Neuronal stem cell (in vitro differentiated cells): ENCODE measurements at regions not wholly inside any gene's neighbourhood (a gene's known extent, or its start where the extent isn't known, plus 50 kb on each side); places are given as distances from the start of the nearest gene placed in this dataset.

Source experiments
- DNase-seq: peaks from one replicate; pipeline ENCODE4 v3.0.0-alpha.2; 2013; ENCODE audit warnings: low spot score
- H2AFZ ChIP-seq: one replicate; pipeline ENCODE4 v1.6.1; 2013; ENCODE audit warnings: mild to moderate bottlenecking, low read length, inconsistent platforms
- H2AK5ac ChIP-seq: 2 replicates; pipeline ENCODE4 v1.6.1; 2013; ENCODE audit warnings: low read depth, mild to moderate bottlenecking, inconsistent platforms, low read length, moderate library complexity, mixed read lengths
- H2BK120ac ChIP-seq: 2 replicates; pipeline ENCODE4 v1.6.1; 2013; ENCODE audit warnings: low read depth, mild to moderate bottlenecking, inconsistent platforms, low read length, moderate library complexity, mixed read lengths
- H2BK12ac ChIP-seq: one replicate; pipeline ENCODE4 v1.6.1; 2013; ENCODE audit warnings: low read length, inconsistent platforms
- H2BK15ac ChIP-seq: 2 replicates; pipeline ENCODE4 v1.6.1; 2013; ENCODE audit warnings: mild to moderate bottlenecking, low read length, inconsistent platforms, mixed read lengths
- H2BK5ac ChIP-seq: one replicate; pipeline ENCODE4 v1.6.1; 2013; ENCODE audit warnings: inconsistent platforms, mild to moderate bottlenecking, low read length, moderate library complexity
- H3K14ac ChIP-seq: one replicate; pipeline ENCODE4 v1.6.1; 2013; ENCODE audit warnings: low read length, inconsistent platforms
- H3K18ac ChIP-seq: 2 replicates; pipeline ENCODE4 v1.6.1; 2013; ENCODE audit warnings: low read length, inconsistent platforms
- H3K23ac ChIP-seq: 2 replicates; pipeline ENCODE4 v1.6.1; 2013; ENCODE audit warnings: low read depth, mild to moderate bottlenecking, mixed read lengths, low read length, inconsistent platforms; ENCODE audit not compliant: poor library complexity
- H3K27ac ChIP-seq: replicated peaks from 3 replicates; pipeline ENCODE4 v1.5.1; 2013; ENCODE audit warnings: low read length, inconsistent platforms
- H3K27me3 ChIP-seq, 3 experiments: 2 replicates each; pipeline ENCODE4 v1.6.1; 2013; ENCODE audit warnings: low read length in 3 of 3, mild to moderate bottlenecking in 2 of 3, inconsistent platforms in 1 of 3, low read depth in 1 of 3, mixed read lengths in 1 of 3, moderate library complexity in 1 of 3; ENCODE audit not compliant: control insufficient read depth in 3 of 3, insufficient read depth in 3 of 3
- H3K36me3 ChIP-seq, 2 donors: replicated peaks in 1 of 2; 2 replicates each; pipeline ENCODE4 v1.6.1; 2013; ENCODE audit warnings: low read length in 2 of 2; ENCODE audit not compliant: control insufficient read depth in 2 of 2, insufficient read depth in 2 of 2
- H3K4ac ChIP-seq: 2 replicates; pipeline ENCODE4 v1.6.1; 2013; ENCODE audit warnings: inconsistent platforms, mild to moderate bottlenecking, low read length, moderate library complexity
- H3K4me1 ChIP-seq, 2 donors: 1 replicate in 1 of 2; 2 replicates in 1 of 2; pipeline ENCODE4 v1.6.1; 2013; ENCODE audit warnings: low read length in 2 of 2, low read depth in 1 of 2; ENCODE audit not compliant: control insufficient read depth in 2 of 2, insufficient read depth in 1 of 2
- H3K4me2 ChIP-seq: one replicate; pipeline ENCODE4 v1.6.1; 2013; ENCODE audit warnings: mild to moderate bottlenecking, low read length, inconsistent platforms; ENCODE audit not compliant: insufficient read depth, poor library complexity, severe bottlenecking
- H3K4me3 ChIP-seq, 2 donors: 2 replicates each; pipeline ENCODE4 v1.5.1; 2013; ENCODE audit warnings: low read length in 2 of 2, mild to moderate bottlenecking in 2 of 2, inconsistent platforms in 1 of 2, moderate library complexity in 1 of 2
- H3K79me1 ChIP-seq: one replicate; pipeline ENCODE4 v1.6.1; 2013; ENCODE audit warnings: low read depth, mild to moderate bottlenecking, inconsistent platforms, low read length, moderate library complexity
- H3K9ac ChIP-seq: one replicate; pipeline ENCODE4 v1.6.1; 2013; ENCODE audit warnings: mild to moderate bottlenecking, low read depth, low read length, inconsistent platforms; ENCODE audit not compliant: poor library complexity
- H3K9me3 ChIP-seq, 2 donors: replicated peaks in 1 of 2; 2 replicates each; pipeline versions ENCODE3 to v1.6.1; 2013; ENCODE audit warnings: low read length in 2 of 2, mild to moderate bottlenecking in 2 of 2, inconsistent platforms in 1 of 2, low read depth in 1 of 2, mixed read lengths in 1 of 2, moderate library complexity in 1 of 2; ENCODE audit not compliant: control insufficient read depth in 2 of 2, insufficient read depth in 1 of 2
- H4K8ac ChIP-seq: one replicate; pipeline ENCODE4 v1.6.1; 2013; ENCODE audit warnings: low read depth, mild to moderate bottlenecking, inconsistent platforms, low read length, moderate library complexity
- H4K91ac ChIP-seq: one replicate; pipeline ENCODE4 v1.6.1; 2013; ENCODE audit warnings: low read length, low read depth, mild to moderate bottlenecking, inconsistent platforms; ENCODE audit not compliant: poor library complexity
- WGBS, 2 donors: extraction: QIAGEN DNeasy Blood & Tissue Kit; methylation state at CpG; one replicate each; pipeline ENCODE4 v1.1.7; 2013; ENCODE audit warnings: missing lambda C conversion rate in 2 of 2, mixed read lengths in 1 of 2; ENCODE audit not compliant: insufficient read length in 2 of 2, insufficient replicate concordance in 1 of 2; ENCODE audit errors: extremely low coverage in 2 of 2; 5-methylcytosine and 5-hydroxymethylcytosine counted together

DNA sequence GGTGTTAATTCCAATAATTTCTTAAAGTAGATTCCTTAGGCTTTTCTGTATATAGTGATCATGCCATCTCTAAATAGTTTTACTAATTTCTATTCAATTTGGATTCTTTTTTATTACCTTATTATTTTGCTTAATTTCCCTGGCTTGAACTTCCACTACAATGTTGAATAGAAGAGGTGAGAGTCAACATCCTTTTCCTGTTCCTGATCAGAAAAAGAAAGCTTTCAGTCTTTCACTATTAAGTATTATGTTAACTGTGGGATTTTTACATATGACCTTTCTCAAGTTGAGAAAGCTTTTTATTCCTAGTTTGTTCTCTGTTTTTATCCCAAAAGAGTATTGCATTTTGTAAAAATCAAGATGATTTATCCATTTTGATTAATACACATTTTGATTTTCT is 574.5 kb upstream of the TLE4 start:
- H3K4me3 ChIP-seq, result no peak overlapping the region
- H3K23ac ChIP-seq, result no peak overlapping the region
- no peaks in the 10 kb centered on the region for H3K36me3 ChIP-seq
- no peak overlapping the region for H2AFZ ChIP-seq
- H3K4me1 ChIP-seq, result no peaks in the 10 kb centered on the region
- no peak overlapping the region for H3K18ac ChIP-seq
- H2BK120ac ChIP-seq, result no peak overlapping the region
- no peak overlapping the region for H2AK5ac ChIP-seq
- H3K4me2 ChIP-seq, result no peak overlapping the region
- DNase-seq, result no peak
- H3K14ac ChIP-seq, result no peak overlapping the region
- no peak overlapping the region for H4K8ac ChIP-seq
- no peak overlapping the region for H3K4ac ChIP-seq
- H3K9ac ChIP-seq, result no peak overlapping the region
- H2BK15ac ChIP-seq, result no peak overlapping the region
- H2BK12ac ChIP-seq, result no peak overlapping the region
- no peak overlapping the region for H2BK5ac ChIP-seq
- no peaks in the 10 kb centered on the region for H3K79me1 ChIP-seq
- no peak overlapping the region for H3K27ac ChIP-seq
- no peak overlapping the region for H4K91ac ChIP-seq
- no peaks in the 10 kb centered on the region for H3K9me3 ChIP-seq
- no peaks in the 10 kb centered on the region for H3K27me3 ChIP-seq

DNA sequence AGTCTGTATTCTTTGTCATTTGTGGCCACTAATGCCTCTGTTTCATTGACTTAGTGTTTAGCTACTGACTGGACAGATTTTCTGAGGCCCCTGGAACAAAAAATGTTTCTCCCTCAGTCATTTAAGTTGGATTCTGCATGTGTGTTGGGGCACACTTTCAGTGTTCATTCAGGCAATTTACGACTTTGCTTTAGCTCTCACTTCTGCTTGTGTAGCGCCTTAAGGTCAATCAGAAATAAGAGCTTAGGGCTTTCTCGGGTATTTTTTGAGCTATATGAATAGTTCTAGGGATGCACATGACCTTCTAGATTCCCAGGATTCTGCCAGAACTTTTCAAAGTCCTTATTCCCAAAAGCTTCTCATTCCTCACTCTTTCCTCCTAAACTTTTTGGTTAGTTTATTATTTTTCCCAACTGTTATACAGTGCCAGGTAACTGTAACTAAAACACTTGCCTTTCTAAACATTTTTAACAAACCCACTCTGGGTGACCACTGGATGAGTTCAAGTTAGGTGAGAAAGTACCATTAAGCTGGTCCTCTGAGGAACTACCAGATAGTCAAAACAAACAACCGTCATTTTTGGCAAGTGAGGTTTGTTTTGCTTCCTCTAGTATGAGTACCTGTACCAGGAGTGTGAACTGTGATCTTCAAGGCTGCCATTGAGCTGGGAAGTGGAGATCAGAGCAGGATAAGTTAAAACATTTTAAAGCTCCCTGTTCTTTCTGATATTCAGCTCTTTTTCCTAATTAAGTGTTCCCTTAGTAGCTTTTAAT is 571.3 kb upstream of the TLE4 start:
- Histone ChIP-seq H2BK5ac (no peak overlapping the region), H3K27ac (no peak overlapping the region), H4K8ac (no peak overlapping the region), H2BK12ac (no peak overlapping the region), H3K14ac (no peak overlapping the region), H3K4ac (no peak overlapping the region), H3K9ac (no peak overlapping the region), H3K4me2 (no peak overlapping the region), H3K4me1 (no peaks in the 10 kb centered on the region), H3K4me3 (no peak overlapping the region), H2AK5ac (no peak overlapping the region), H3K79me1 (no peaks in the 10 kb centered on the region), H2BK15ac (no peak overlapping the region), H4K91ac (no peak overlapping the region), H3K23ac (no peak overlapping the region), H3K9me3 (no peaks in the 10 kb centered on the region), H3K36me3 (no peaks in the 10 kb centered on the region), H2AFZ (no peak overlapping the region), H2BK120ac (no peak overlapping the region), H3K18ac (no peak overlapping the region), H3K27me3 (no peaks in the 10 kb centered on the region)
- no peak for DNase-seq
- WGBS, 2 donors, result no CpG with 5 or more reads among the region's 4 CpGs

GRCh38 chr9:79001012-79001411 is 570.8 kb upstream of the TLE4 start:
- Histone ChIP-seq H2BK12ac (no peak overlapping the region), H3K18ac (no peak overlapping the region), H2BK15ac (no peak overlapping the region), H3K79me1 (no peaks in the 10 kb centered on the region), H2AK5ac (no peak overlapping the region), H3K4ac (no peak overlapping the region), H4K8ac (no peak overlapping the region), H2BK5ac (no peak overlapping the region), H3K9ac (no peak overlapping the region), H3K4me1 (no peaks in the 10 kb centered on the region), H2BK120ac (no peak overlapping the region), H3K23ac (no peak overlapping the region), H3K27ac (no peak overlapping the region), H3K27me3 (no peaks in the 10 kb centered on the region), H3K14ac (no peak overlapping the region), H2AFZ (no peak overlapping the region), H3K4me2 (no peak overlapping the region), H4K91ac (no peak overlapping the region), H3K36me3 (no peaks in the 10 kb centered on the region), H3K4me3 (no peak overlapping the region), H3K9me3 (no peaks in the 10 kb centered on the region)
- DNase-seq, result no peak
- WGBS, 2 donors, result 100% methylated on average over 1 of the region's 2 CpGs; no CpG with 5 or more reads in 1 of the 2 donors

DNA sequence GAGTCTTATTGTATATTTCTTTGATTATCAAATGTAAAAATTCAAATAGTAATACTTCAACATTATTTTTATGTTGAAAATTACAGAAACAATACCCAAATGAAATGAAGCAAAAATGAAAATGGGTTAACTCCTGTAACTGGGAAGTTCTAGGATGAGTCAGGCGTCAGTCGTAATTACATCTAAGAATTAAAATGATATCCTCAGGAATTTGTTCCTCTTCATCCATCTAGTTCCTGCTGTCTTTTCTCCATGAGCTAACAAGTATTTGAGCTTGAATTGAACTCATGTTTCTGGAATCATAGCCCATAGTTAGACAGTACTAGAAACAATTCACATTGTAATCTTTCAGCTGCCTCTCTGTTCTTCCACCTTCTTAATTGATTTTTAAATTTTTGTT is 568.3 kb upstream of the TLE4 start:
- Histone ChIP-seq H2AK5ac (no peak overlapping the region), H3K27me3 (no peaks in the 10 kb centered on the region), H2AFZ (no peak overlapping the region), H3K27ac (no peak overlapping the region), H4K91ac (no peak overlapping the region), H3K36me3 (no peaks in the 10 kb centered on the region), H2BK12ac (no peak overlapping the region), H3K9me3 (no peaks in the 10 kb centered on the region), H3K4me3 (no peak overlapping the region), H3K79me1 (no peaks in the 10 kb centered on the region), H3K9ac (no peak overlapping the region), H3K18ac (no peak overlapping the region), H3K23ac (no peak overlapping the region), H3K14ac (no peak overlapping the region), H2BK15ac (no peak overlapping the region), H2BK120ac (no peak overlapping the region), H4K8ac (no peak overlapping the region), H3K4me1 (peaks cover 0 to 5% of the 10 kb centered on the region in 2 donors), H2BK5ac (no peak overlapping the region), H3K4ac (no peak overlapping the region), H3K4me2 (no peak overlapping the region)
- no CpG with 5 or more reads among the region's 2 CpGs for WGBS, 2 donors
- DNase-seq, result no peak
